B cell (primary cell): ENCODE measurements at regions not wholly inside any gene's neighbourhood (a gene's known extent, or its start where the extent isn't known, plus 50 kb on each side); places are given as distances from the start of the nearest gene placed in this dataset.

ENCODE experiments used
- ATAC-seq: fragments of 200-7000 bp; cut with Tn5 transposase; one replicate; pipeline ENCODE4 v1.10.0; 2021; ENCODE audit warnings: low read depth, mild to moderate bottlenecking, moderate number of reproducible peaks, moderate library complexity
- CTCF ChIA-PET: fragments of 350-600 bp; sonication (Branson Sonifier 250); formaldehyde crosslinking; loops from one replicate; lab custom pipeline; 2021; ENCODE audit warnings: antibody characterized with exemption, inconsistent platforms; lab: Charles Lee
- POLR2A ChIA-PET: fragments of 350-600 bp; sonication (Branson Sonifier 250); formaldehyde crosslinking; loops from one replicate; lab custom pipeline; 2021; ENCODE audit warnings: antibody characterized with exemption; lab: Charles Lee
- DNase-seq: peaks from one replicate; pipeline ENCODE4 v3.0.0; 2013
- H2AFZ ChIP-seq: 2 replicates; pipeline ENCODE4 v1.6.1; 2012; ENCODE audit warnings: mild to moderate bottlenecking, low read depth, low read length; ENCODE audit not compliant: insufficient read depth, poor library complexity, severe bottlenecking
- H3K27ac ChIP-seq, 2 donors: 1 replicate in 1 of 2; 2 replicates in 1 of 2; pipeline ENCODE4 v1.5.1; 2012 to 2013; ENCODE audit warnings: low read length in 2 of 2, mild to moderate bottlenecking in 2 of 2, moderate library complexity in 1 of 2
- H3K27me3 ChIP-seq, 4 experiments: fragments of 200-600 bp in 1 of 4; sonication (generic) in 1 of 4; replicated peaks in 1 of 4; 1 replicate in 2 of 4; 2 replicates in 2 of 4; pipeline versions ENCODE4 v1.6.1 to v1.7.0; 2013 to 2016; ENCODE audit warnings: low read length in 3 of 4, mild to moderate bottlenecking in 2 of 4, mixed read lengths in 1 of 4, moderate library complexity in 1 of 4; ENCODE audit not compliant: insufficient read depth in 4 of 4, control insufficient read depth in 3 of 4; ENCODE audit errors: control extremely low read depth in 1 of 4
- H3K36me3 ChIP-seq, 2 experiments: replicated peaks in 1 of 2; 1 replicate in 1 of 2; 2 replicates in 1 of 2; pipeline versions ENCODE4 v1.6.1 to v1.7.1; 2013; ENCODE audit warnings: low read length in 1 of 2; ENCODE audit not compliant: insufficient read depth in 2 of 2, control insufficient read depth in 1 of 2; ENCODE audit errors: control extremely low read depth in 1 of 2, extremely low read depth in 1 of 2
- H3K4me1 ChIP-seq, 2 donors: fragments of 200-600 bp in 1 of 2; sonication (generic) in 1 of 2; 1 replicate in 1 of 2; 2 replicates in 1 of 2; pipeline versions ENCODE4 v1.5.1 to v1.6.1; 2013 to 2017; ENCODE audit warnings: low read length in 2 of 2; ENCODE audit not compliant: control insufficient read depth in 2 of 2, insufficient read depth in 2 of 2
- H3K4me2 ChIP-seq: replicated peaks from 2 replicates; pipeline ENCODE3; 2012; ENCODE audit warnings: mild to moderate bottlenecking, low read depth, low read length; ENCODE audit not compliant: poor library complexity, severe bottlenecking
- H3K4me3 ChIP-seq, 5 experiments: fragments of 200-600 bp in 1 of 5; sonication (generic) in 1 of 5; 1 replicate in 3 of 5; 2 replicates in 2 of 5; pipeline versions ENCODE4 v1.5.1 to v1.7.0; 2011 to 2016; ENCODE audit warnings: low read length in 4 of 5, mild to moderate bottlenecking in 4 of 5, low read depth in 2 of 5, control low read depth in 1 of 5, moderate library complexity in 1 of 5; ENCODE audit not compliant: insufficient read depth in 1 of 5; ENCODE audit errors: control extremely low read depth in 1 of 5, extremely low read depth in 1 of 5
- H3K79me2 ChIP-seq: fragments of 200-600 bp; sonication (generic); one replicate; pipeline ENCODE4 v1.6.0; 2016; ENCODE audit warnings: low read length; ENCODE audit not compliant: control insufficient read depth, insufficient read depth
- H3K9ac ChIP-seq: fragments of 200-600 bp; sonication (generic); 2 replicates; pipeline ENCODE4 v1.6.1; 2017; ENCODE audit warnings: mild to moderate bottlenecking, low read length, moderate library complexity
- H3K9me3 ChIP-seq, 3 donors: one replicate each; pipeline versions ENCODE4 v1.6.1 to v1.7.1; 2013; ENCODE audit warnings: low read length in 2 of 3; ENCODE audit not compliant: control insufficient read depth in 2 of 3, insufficient read depth in 1 of 3; ENCODE audit errors: control extremely low read depth in 1 of 3
- H4K20me1 ChIP-seq: 2 replicates; pipeline ENCODE4 v1.6.0; 2012; ENCODE audit warnings: mild to moderate bottlenecking, low read length; ENCODE audit not compliant: insufficient read depth, control insufficient read depth, poor library complexity, severe bottlenecking
- H3K27ac Mint-ChIP-seq: one replicate; pipeline ENCODE4 v1.8.0; 2021; ENCODE audit warnings: mixed read lengths
- H3K27me3 Mint-ChIP-seq: one replicate; pipeline ENCODE4 v1.8.0; 2021; ENCODE audit warnings: mixed read lengths
- H3K4me1 Mint-ChIP-seq: one replicate; pipeline ENCODE4 v1.8.0; 2021; ENCODE audit warnings: mixed read lengths
- H3K4me3 Mint-ChIP-seq: one replicate; pipeline ENCODE4 v1.8.0; 2021; ENCODE audit warnings: mixed read lengths
- H3K9me3 Mint-ChIP-seq: one replicate; pipeline ENCODE4 v1.8.0; 2022; ENCODE audit warnings: mixed read lengths; ENCODE audit not compliant: insufficient read depth
- CTCF ChIP-seq: fragments of 200-600 bp; IDR thresholded peaks from one replicate; pipeline ENCODE4 v1.8.0; 2022; ENCODE audit warnings: antibody characterized with exemption, mild to moderate bottlenecking
- EZH2 ChIP-seq: IDR thresholded peaks from 2 replicates; pipeline ENCODE4 v1.6.1; 2012; ENCODE audit warnings: borderline replicate concordance, low read depth, mild to moderate bottlenecking, moderate library complexity, low read length; ENCODE audit not compliant: insufficient read depth, poor library complexity, severe bottlenecking
- WGBS: methylation state at CpG from one replicate; pipeline ENCODE4 v1.1.5; 2013; ENCODE audit warnings: missing lambda C conversion rate; ENCODE audit not compliant: insufficient coverage; 5-methylcytosine and 5-hydroxymethylcytosine counted together
- intact Hi-C: fragments of 100-400 bp; cut with micrococcal nuclease; formaldehyde crosslinking; loops from one replicate; pipeline ENCODE4 v1.10.0; 2022

DNA sequence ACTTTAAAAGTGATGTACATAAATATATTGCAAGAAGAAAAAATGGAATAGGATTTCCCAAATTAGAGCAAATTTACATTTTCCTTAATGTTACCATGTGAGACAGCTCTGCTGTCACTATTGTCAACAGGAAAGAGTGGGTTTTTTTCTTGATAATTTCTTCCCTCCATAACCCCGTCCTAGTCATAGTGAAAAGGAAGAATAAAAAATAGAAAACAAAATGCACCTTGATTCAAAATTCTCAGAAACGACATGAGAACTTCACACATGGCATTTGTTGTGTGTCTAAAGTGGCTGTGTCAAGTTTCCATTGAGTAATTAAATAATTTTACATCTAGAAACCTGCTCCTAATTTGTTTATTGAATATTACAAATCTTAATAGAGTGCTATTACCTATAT, 945.2 kb upstream of the SLC35B3 start:
- H3K27me3 Mint-ChIP-seq = no peaks in the 10 kb centered on the region
- H4K20me1 ChIP-seq = no peaks in the 10 kb centered on the region
- intact Hi-C loops = no loop called here
- no peaks in the 10 kb centered on the region for H3K4me1 Mint-ChIP-seq
- H3K27ac ChIP-seq = no peak overlapping the region
- H3K27me3 ChIP-seq = no peaks in the 10 kb centered on the region
- POLR2A ChIA-PET = no interaction called here
- H3K4me3 Mint-ChIP-seq = no peak overlapping the region
- no peak overlapping the region for H3K4me3 ChIP-seq
- H3K9ac ChIP-seq = no peak overlapping the region
- TF ChIP-seq CTCF = no peak
- no peak for TF ChIP-seq EZH2
- H3K9me3 Mint-ChIP-seq = no peaks in the 10 kb centered on the region
- no peak for ATAC-seq
- H3K9me3 ChIP-seq = peaks cover 0 to 3% (median 0%) of the 10 kb centered on the region in 3 donors
- no peak for DNase-seq
- WGBS = no CpG with 5 or more reads among the region's 2 CpGs
- H3K27ac Mint-ChIP-seq = no peak overlapping the region
- H3K4me2 ChIP-seq = no peak overlapping the region
- CTCF ChIA-PET = no interaction called here
- no peaks in the 10 kb centered on the region for H3K4me1 ChIP-seq
- H3K79me2 ChIP-seq = no peaks in the 10 kb centered on the region
- no peak overlapping the region for H2AFZ ChIP-seq
- H3K36me3 ChIP-seq = no peaks in the 10 kb centered on the region

- CTCF ChIA-PET = no interaction called here
Observed at GRCh38 chr6:9373308-9373707, 938.0 kb upstream of the SLC35B3 start.

More at GRCh38 chr6:9373308-9373707, 938.0 kb upstream of the SLC35B3 start:
- H3K79me2 ChIP-seq = no peaks in the 10 kb centered on the region
- H3K36me3 ChIP-seq = no peaks in the 10 kb centered on the region
- H3K27ac Mint-ChIP-seq = no peak overlapping the region
- no peaks in the 10 kb centered on the region for H3K9me3 ChIP-seq
- H2AFZ ChIP-seq = no peak overlapping the region
- no peak overlapping the region for H3K4me2 ChIP-seq
- H3K27ac ChIP-seq = no peak overlapping the region
- intact Hi-C loops = no loop called here
- DNase-seq = no peak
- H3K9ac ChIP-seq = no peak overlapping the region
- no peaks in the 10 kb centered on the region for H3K4me1 Mint-ChIP-seq
- H4K20me1 ChIP-seq = no peaks in the 10 kb centered on the region
- no peak overlapping the region for H3K4me3 Mint-ChIP-seq
- no peaks in the 10 kb centered on the region for H3K9me3 Mint-ChIP-seq
- H3K4me3 ChIP-seq = no peak overlapping the region
- no peaks in the 10 kb centered on the region for H3K27me3 Mint-ChIP-seq
- no peaks in the 10 kb centered on the region for H3K4me1 ChIP-seq
- no peak for TF ChIP-seq CTCF
- no peak for TF ChIP-seq EZH2
- POLR2A ChIA-PET = no interaction called here
- no peak for ATAC-seq
- H3K27me3 ChIP-seq = no peaks in the 10 kb centered on the region
